RPMI8226 (cell line): ENCODE measurements at regions not wholly inside any gene's neighbourhood (a gene's known extent, or its start where the extent isn't known, plus 50 kb on each side); places are given as distances from the start of the nearest gene placed in this dataset.

Experiments
- DNase-seq: peaks from one replicate; pipeline ENCODE4 v3.0.0-alpha.2; 2015

DNA sequence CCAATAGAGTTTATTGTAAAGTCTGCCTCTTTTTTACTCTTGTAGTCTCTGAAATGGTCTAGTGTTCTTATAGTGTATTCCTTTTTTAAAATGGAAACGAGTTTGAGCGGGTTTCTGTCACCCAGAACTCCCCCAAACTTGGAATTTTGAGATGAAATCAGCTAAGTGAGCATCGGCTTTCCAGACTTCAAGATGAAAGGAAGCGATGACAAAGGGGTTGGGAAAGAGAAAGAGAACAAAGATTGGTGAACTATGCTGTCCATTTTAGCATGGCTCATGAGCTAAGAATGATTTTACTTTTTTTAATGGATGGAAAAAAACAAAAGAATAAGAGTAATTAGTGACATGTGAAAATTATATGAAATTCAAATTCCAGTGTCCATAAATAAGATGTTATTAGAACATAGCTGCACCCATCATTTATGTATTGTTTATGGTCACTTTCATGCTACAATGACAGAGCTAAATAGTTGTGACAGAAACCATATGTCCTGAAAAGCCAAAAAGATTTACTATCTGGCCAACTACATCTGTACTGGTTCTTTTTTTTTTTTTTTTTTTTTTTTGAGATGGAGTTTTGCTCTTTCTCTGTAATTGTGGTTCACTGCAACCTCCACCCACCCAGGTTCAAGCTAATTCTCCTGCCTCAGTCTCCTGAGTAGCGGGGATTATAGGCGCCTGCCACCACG is 52.7 kb upstream of the PDZRN3 start:
- DNase-seq = no peak
